ENCODE measurements at regions not wholly inside any gene's neighbourhood (a gene's known extent, or its start where the extent isn't known, plus 50 kb on each side); places are given as distances from the start of the nearest gene placed in this dataset.

- Mint-ChIP-seq H3K4me3 (no peak overlapping the region), H3K27me3 (peaks cover 0 to 2% of the 10 kb centered on the region in 2 donors), H3K9me3 (peaks cover 0 to 5% (median 0%) of the 10 kb centered on the region in 8 donors), H3K36me3 (no peaks in the 10 kb centered on the region), H3K27ac (no peak overlapping the region), H3K4me1 (no peaks in the 10 kb centered on the region)
- no peaks in the 10 kb centered on the region for H3K36me3 ChIP-seq (ENCODE audit: insufficient read depth, low read length)
- no peaks in the 10 kb centered on the region for H3K4me1 ChIP-seq (ENCODE audit: insufficient read depth, low read length)
- ChIA-PET CTCF (ENCODE audit: partially characterized antibody) (no interaction called here), POLR2A (ENCODE audit: partially characterized antibody) (no interaction called here)
- intact Hi-C loops (cut with micrococcal nuclease), result no loop called here
- H3K9me3 ChIP-seq (ENCODE audit: control insufficient read depth in 1 of 2, low read length in 2 of 2), result no peaks in the 10 kb centered on the region
- no peaks in the 10 kb centered on the region for H3K27me3 ChIP-seq (ENCODE audit: insufficient read depth, low read length)
- no peak overlapping the region for H3K4me3 ChIP-seq (ENCODE audit: low read length in 2 of 2)
- H3K27ac ChIP-seq (ENCODE audit: low read depth, low read length), result no peak overlapping the region
- DNase-seq, result no peak
Observed at GRCh38 chr12:74321381-74321780, 216.3 kb upstream of the ATXN7L3B start.

- CTCF ChIA-PET (ENCODE audit: partially characterized antibody), result no interaction called here
- H3K9me3 ChIP-seq (ENCODE audit: control insufficient read depth in 1 of 2, low read length in 2 of 2), result no peaks in the 10 kb centered on the region
- H3K4me1 Mint-ChIP-seq, result no peaks in the 10 kb centered on the region
- H3K4me3 Mint-ChIP-seq, result no peak overlapping the region
- DNase-seq, result no peak
- peaks cover 0 to 5% (median 0%) of the 10 kb centered on the region in 8 donors for H3K9me3 Mint-ChIP-seq
- H3K27me3 Mint-ChIP-seq, result peaks cover 0 to 2% of the 10 kb centered on the region in 2 donors
- H3K27me3 ChIP-seq (ENCODE audit: insufficient read depth, low read length), result no peaks in the 10 kb centered on the region
- H3K36me3 ChIP-seq (ENCODE audit: insufficient read depth, low read length), result no peaks in the 10 kb centered on the region
- no peak overlapping the region for H3K4me3 ChIP-seq (ENCODE audit: low read length in 2 of 2)
- H3K4me1 ChIP-seq (ENCODE audit: insufficient read depth, low read length), result no peaks in the 10 kb centered on the region
- POLR2A ChIA-PET (ENCODE audit: partially characterized antibody), result no interaction called here
- intact Hi-C loops (cut with micrococcal nuclease), result no loop called here
- no peak overlapping the region for H3K27ac ChIP-seq (ENCODE audit: low read depth, low read length)
- no peaks in the 10 kb centered on the region for H3K36me3 Mint-ChIP-seq
- no peak overlapping the region for H3K27ac Mint-ChIP-seq
Observed at GRCh38 chr12:74322792-74323191, 214.8 kb upstream of the ATXN7L3B start.

- Histone ChIP-seq H3K27ac (ENCODE audit: low read depth, low read length) (no peak overlapping the region), H3K36me3 (ENCODE audit: insufficient read depth, low read length) (no peaks in the 10 kb centered on the region), H3K9me3 (ENCODE audit: control insufficient read depth in 1 of 2, low read length in 2 of 2) (no peaks in the 10 kb centered on the region), H3K27me3 (ENCODE audit: insufficient read depth, low read length) (no peaks in the 10 kb centered on the region), H3K4me3 (ENCODE audit: low read length in 2 of 2) (no peak overlapping the region), H3K4me1 (ENCODE audit: insufficient read depth, low read length) (no peaks in the 10 kb centered on the region)
- DNase-seq, result no peak
- Mint-ChIP-seq H3K4me1 (no peaks in the 10 kb centered on the region), H3K9me3 (peaks cover 0 to 4% (median 0%) of the 10 kb centered on the region in 8 donors), H3K36me3 (no peaks in the 10 kb centered on the region), H3K4me3 (no peak overlapping the region), H3K27me3 (no peaks in the 10 kb centered on the region), H3K27ac (no peak overlapping the region)
- ChIA-PET CTCF (ENCODE audit: partially characterized antibody) (no interaction called here), POLR2A (ENCODE audit: partially characterized antibody) (no interaction called here)
- intact Hi-C loops (cut with micrococcal nuclease), result no loop called here
Observed at GRCh38 chr12:74328623-74329022, 209.0 kb upstream of the ATXN7L3B start.

GRCh38 chr12:74334780-74335179, 202.9 kb upstream of the ATXN7L3B start:
- intact Hi-C loops (cut with micrococcal nuclease), result no loop called here
- Histone ChIP-seq H3K4me1 (ENCODE audit: insufficient read depth, low read length) (no peaks in the 10 kb centered on the region), H3K9me3 (ENCODE audit: control insufficient read depth in 1 of 2, low read length in 2 of 2) (no peaks in the 10 kb centered on the region), H3K27me3 (ENCODE audit: insufficient read depth, low read length) (no peaks in the 10 kb centered on the region), H3K36me3 (ENCODE audit: insufficient read depth, low read length) (no peaks in the 10 kb centered on the region), H3K4me3 (ENCODE audit: low read length in 2 of 2) (no peak overlapping the region), H3K27ac (ENCODE audit: low read depth, low read length) (no peak overlapping the region)
- no peak for DNase-seq
- ChIA-PET CTCF (ENCODE audit: partially characterized antibody) (no interaction called here), POLR2A (ENCODE audit: partially characterized antibody) (no interaction called here)
- H3K4me3 Mint-ChIP-seq, result no peak overlapping the region
- H3K27ac Mint-ChIP-seq, result no peak overlapping the region
- H3K27me3 Mint-ChIP-seq, result no peaks in the 10 kb centered on the region
- H3K4me1 Mint-ChIP-seq, result no peaks in the 10 kb centered on the region
- no peaks in the 10 kb centered on the region for H3K36me3 Mint-ChIP-seq
- H3K9me3 Mint-ChIP-seq, result no peaks in the 10 kb centered on the region

- no peaks in the 10 kb centered on the region for H3K9me3 ChIP-seq (ENCODE audit: control insufficient read depth in 1 of 2, low read length in 2 of 2)
- intact Hi-C loops (cut with micrococcal nuclease), result no loop called here
- Mint-ChIP-seq H3K27ac (no peak overlapping the region), H3K9me3 (no peaks in the 10 kb centered on the region), H3K27me3 (no peaks in the 10 kb centered on the region), H3K36me3 (no peaks in the 10 kb centered on the region), H3K4me1 (no peaks in the 10 kb centered on the region), H3K4me3 (no peak overlapping the region)
- ChIA-PET CTCF (ENCODE audit: partially characterized antibody) (no interaction called here), POLR2A (ENCODE audit: partially characterized antibody) (no interaction called here)
- H3K27me3 ChIP-seq (ENCODE audit: insufficient read depth, low read length), result no peaks in the 10 kb centered on the region
- H3K36me3 ChIP-seq (ENCODE audit: insufficient read depth, low read length), result no peaks in the 10 kb centered on the region
- no peak overlapping the region for H3K4me3 ChIP-seq (ENCODE audit: low read length in 2 of 2)
- no peak overlapping the region for H3K27ac ChIP-seq (ENCODE audit: low read depth, low read length)
- no peak for DNase-seq
- no peaks in the 10 kb centered on the region for H3K4me1 ChIP-seq (ENCODE audit: insufficient read depth, low read length)
Observed at GRCh38 chr12:74337951-74338350, 199.7 kb upstream of the ATXN7L3B start.

- Histone ChIP-seq H3K36me3 (ENCODE audit: insufficient read depth, low read length) (no peaks in the 10 kb centered on the region), H3K9me3 (ENCODE audit: control insufficient read depth in 1 of 2, low read length in 2 of 2) (no peaks in the 10 kb centered on the region), H3K27me3 (ENCODE audit: insufficient read depth, low read length) (no peaks in the 10 kb centered on the region), H3K4me3 (ENCODE audit: low read length in 2 of 2) (no peak overlapping the region), H3K4me1 (ENCODE audit: insufficient read depth, low read length) (no peaks in the 10 kb centered on the region), H3K27ac (ENCODE audit: low read depth, low read length) (no peak overlapping the region)
- Mint-ChIP-seq H3K4me3 (no peak overlapping the region), H3K27me3 (no peaks in the 10 kb centered on the region), H3K9me3 (no peaks in the 10 kb centered on the region), H3K4me1 (no peaks in the 10 kb centered on the region), H3K27ac (no peak overlapping the region), H3K36me3 (no peaks in the 10 kb centered on the region)
- DNase-seq, result no peak
- intact Hi-C loops (cut with micrococcal nuclease), result no loop called here
- ChIA-PET POLR2A (ENCODE audit: partially characterized antibody) (no interaction called here), CTCF (ENCODE audit: partially characterized antibody) (no interaction called here)
Observed at GRCh38 chr12:74339211-74339610, 198.4 kb upstream of the ATXN7L3B start.

- intact Hi-C loops (cut with micrococcal nuclease), result no loop called here
- Histone ChIP-seq H3K4me1 (ENCODE audit: insufficient read depth, low read length) (no peaks in the 10 kb centered on the region), H3K36me3 (ENCODE audit: insufficient read depth, low read length) (no peaks in the 10 kb centered on the region), H3K4me3 (ENCODE audit: low read length in 2 of 2) (no peak overlapping the region), H3K27me3 (ENCODE audit: insufficient read depth, low read length) (no peaks in the 10 kb centered on the region), H3K27ac (ENCODE audit: low read depth, low read length) (no peak overlapping the region), H3K9me3 (ENCODE audit: control insufficient read depth in 1 of 2, low read length in 2 of 2) (no peaks in the 10 kb centered on the region)
- Mint-ChIP-seq H3K27me3 (no peaks in the 10 kb centered on the region), H3K27ac (no peak overlapping the region), H3K36me3 (no peaks in the 10 kb centered on the region), H3K9me3 (peaks cover 0 to 4% (median 0%) of the 10 kb centered on the region in 8 donors), H3K4me1 (no peaks in the 10 kb centered on the region), H3K4me3 (no peak overlapping the region)
- ChIA-PET CTCF (ENCODE audit: partially characterized antibody) (no interaction called here), POLR2A (ENCODE audit: partially characterized antibody) (no interaction called here)
- no peak for DNase-seq
Observed at GRCh38 chr12:74349925-74350324, 187.7 kb upstream of the ATXN7L3B start.

GRCh38 chr12:74365178-74365964, 172.3 kb upstream of the ATXN7L3B start:
- no peak overlapping the region for H3K4me3 Mint-ChIP-seq
- DNase-seq, result no peak
- intact Hi-C loops (cut with micrococcal nuclease), result no loop called here
- Histone ChIP-seq H3K9me3 (ENCODE audit: control insufficient read depth in 1 of 2, low read length in 2 of 2) (no peaks in the 10 kb centered on the region), H3K4me1 (ENCODE audit: insufficient read depth, low read length) (no peaks in the 10 kb centered on the region), H3K27me3 (ENCODE audit: insufficient read depth, low read length) (no peaks in the 10 kb centered on the region), H3K27ac (ENCODE audit: low read depth, low read length) (no peak overlapping the region), H3K36me3 (ENCODE audit: insufficient read depth, low read length) (no peaks in the 10 kb centered on the region), H3K4me3 (ENCODE audit: low read length in 2 of 2) (no peak overlapping the region)
- POLR2A ChIA-PET (ENCODE audit: partially characterized antibody), result no interaction called here
- no peaks in the 10 kb centered on the region for H3K36me3 Mint-ChIP-seq
- H3K27me3 Mint-ChIP-seq, result no peaks in the 10 kb centered on the region
- peaks cover 0 to 8% (median 3%) of the 10 kb centered on the region in 8 donors for H3K9me3 Mint-ChIP-seq
- H3K27ac Mint-ChIP-seq, result no peak overlapping the region
- H3K4me1 Mint-ChIP-seq, result no peaks in the 10 kb centered on the region
- CTCF ChIA-PET (ENCODE audit: partially characterized antibody), result no interaction called here
